ENCODE measurements at regions not wholly inside any gene's neighbourhood (a gene's known extent, or its start where the extent isn't known, plus 50 kb on each side); places are given as distances from the start of the nearest gene placed in this dataset.

DNA sequence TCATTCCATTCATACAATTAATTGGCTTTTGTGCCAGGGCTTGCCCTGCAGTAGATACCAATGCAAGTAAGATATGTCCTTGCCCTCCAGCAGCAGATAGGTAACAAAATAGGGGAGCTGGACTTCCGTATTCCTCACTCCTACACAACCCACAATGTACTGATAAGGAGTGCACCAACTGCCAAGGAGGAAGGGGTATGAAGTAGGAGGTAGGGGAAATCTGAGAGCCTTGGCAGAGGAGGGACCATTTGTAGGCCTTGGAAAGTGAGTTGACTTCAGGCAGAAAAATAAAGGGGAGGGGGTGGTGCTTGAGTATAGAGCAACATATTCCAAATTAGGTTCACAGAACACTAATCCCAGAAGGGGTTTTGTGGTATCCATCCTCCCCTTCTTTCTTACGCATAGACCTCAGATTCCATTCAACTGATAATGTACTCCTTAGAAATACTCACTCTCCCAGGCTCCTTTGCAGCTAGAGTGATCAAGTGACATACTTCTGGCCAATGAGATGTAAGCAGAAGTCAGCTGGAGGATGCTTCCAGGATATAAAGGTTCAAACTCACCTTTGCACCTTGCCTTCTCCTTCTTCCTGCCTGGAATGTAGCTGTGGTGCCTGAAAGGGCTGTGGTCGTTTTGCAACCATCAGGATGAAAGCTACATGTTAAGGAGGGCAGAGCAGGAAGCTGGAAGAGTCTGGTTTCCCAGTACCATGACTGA lies 127.1 kb upstream of the SMAD3 start:
- H3K27me3 ChIP-seq (ENCODE audit: control insufficient read depth in 3 of 3, insufficient read depth in 3 of 3, low read depth in 1 of 3, low read length in 3 of 3) = peaks cover 0 to 9% (median 0%) of the 10 kb centered on the region in 3 experiments
- no peak overlapping the region for H2BK15ac ChIP-seq (ENCODE audit: low read length)
- no peak overlapping the region for H4K8ac ChIP-seq (ENCODE audit: low read depth, low read length)
- no peaks in the 10 kb centered on the region for H3K79me1 ChIP-seq (ENCODE audit: low read depth, low read length)
- no peak overlapping the region for H2BK12ac ChIP-seq (ENCODE audit: low read length)
- H3K4me1 ChIP-seq (ENCODE audit: control insufficient read depth in 2 of 2, insufficient read depth in 1 of 2, low read depth in 1 of 2, low read length in 2 of 2) = peaks cover 2 to 6% of the 10 kb centered on the region in 2 donors
- DNase-seq (ENCODE audit: low spot score) = no peak
- H3K9ac ChIP-seq (ENCODE audit: low read depth, low read length, poor library complexity) = no peak overlapping the region
- H3K18ac ChIP-seq (ENCODE audit: low read length) = no peak overlapping the region
- H3K4me2 ChIP-seq (ENCODE audit: insufficient read depth, low read length, poor library complexity, severe bottlenecking) = no peak overlapping the region
- no peak overlapping the region for H2BK5ac ChIP-seq (ENCODE audit: low read length)
- peaks cover 2 to 11% of the 10 kb centered on the region in 2 donors for H3K9me3 ChIP-seq (replicated peaks in 1 of 2; ENCODE audit: control insufficient read depth in 2 of 2, insufficient read depth in 1 of 2, low read depth in 1 of 2, low read length in 2 of 2)
- H2AK5ac ChIP-seq (ENCODE audit: low read depth, low read length) = no peak overlapping the region
- no peak overlapping the region for H4K91ac ChIP-seq (ENCODE audit: low read depth, low read length, poor library complexity)
- no peaks in the 10 kb centered on the region for H3K36me3 ChIP-seq (replicated peaks in 1 of 2; ENCODE audit: control insufficient read depth in 2 of 2, insufficient read depth in 2 of 2, low read length in 2 of 2)
- H3K27ac ChIP-seq (replicated peaks; ENCODE audit: low read length) = no peak overlapping the region
- WGBS, 2 donors (ENCODE audit: extremely low coverage in 2 of 2, insufficient read length in 2 of 2, insufficient replicate concordance in 1 of 2) = no CpG with 5 or more reads among the region's 3 CpGs
- H3K4me3 ChIP-seq (ENCODE audit: low read length in 2 of 2) = no peak overlapping the region
- H3K4ac ChIP-seq (ENCODE audit: low read length) = no peak overlapping the region
- no peak overlapping the region for H2BK120ac ChIP-seq (ENCODE audit: low read depth, low read length)
- no peak overlapping the region for H2AFZ ChIP-seq (ENCODE audit: low read length)
- H3K23ac ChIP-seq (ENCODE audit: low read depth, low read length, poor library complexity) = no peak overlapping the region
- no peak overlapping the region for H3K14ac ChIP-seq (ENCODE audit: low read length)

DNA sequence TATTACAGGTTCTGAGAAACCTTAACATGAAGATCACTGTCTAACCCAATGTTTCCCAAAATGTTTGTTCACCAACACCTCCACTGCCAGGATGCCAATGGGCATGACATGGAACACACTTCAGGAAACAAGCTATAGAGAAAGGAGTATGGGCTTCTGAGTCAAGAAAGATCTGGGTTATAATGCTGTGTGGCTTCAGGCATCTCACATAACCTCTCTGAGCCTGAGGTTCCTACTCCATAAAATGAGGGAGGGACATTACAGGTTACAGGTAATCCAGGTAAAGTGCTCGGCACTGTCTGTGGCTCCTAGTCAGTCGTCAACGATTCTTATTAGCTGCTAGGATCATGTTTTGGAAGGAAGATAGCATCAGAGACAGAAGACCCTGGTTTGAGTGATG lies 126.4 kb upstream of the SMAD3 start:
- H3K4me3 ChIP-seq (ENCODE audit: low read length in 2 of 2) = no peak overlapping the region
- H3K9me3 ChIP-seq (replicated peaks in 1 of 2; ENCODE audit: control insufficient read depth in 2 of 2, insufficient read depth in 1 of 2, low read depth in 1 of 2, low read length in 2 of 2) = peaks cover 2 to 5% of the 10 kb centered on the region in 2 donors
- H2BK120ac ChIP-seq (ENCODE audit: low read depth, low read length) = no peak overlapping the region
- no peak overlapping the region for H3K23ac ChIP-seq (ENCODE audit: low read depth, low read length, poor library complexity)
- no peaks in the 10 kb centered on the region for H3K79me1 ChIP-seq (ENCODE audit: low read depth, low read length)
- H4K91ac ChIP-seq (ENCODE audit: low read depth, low read length, poor library complexity) = no peak overlapping the region
- no peak overlapping the region for H2BK15ac ChIP-seq (ENCODE audit: low read length)
- peak overlapping the region; percentile 46 for H2BK12ac ChIP-seq (ENCODE audit: low read length)
- H3K36me3 ChIP-seq (replicated peaks in 1 of 2; ENCODE audit: control insufficient read depth in 2 of 2, insufficient read depth in 2 of 2, low read length in 2 of 2) = no peaks in the 10 kb centered on the region
- no CpG with 5 or more reads among the region's 3 CpGs for WGBS, 2 donors (ENCODE audit: extremely low coverage in 2 of 2, insufficient read length in 2 of 2, insufficient replicate concordance in 1 of 2)
- H2AFZ ChIP-seq (ENCODE audit: low read length) = no peak overlapping the region
- peaks cover 0 to 9% (median 0%) of the 10 kb centered on the region in 3 experiments for H3K27me3 ChIP-seq (ENCODE audit: control insufficient read depth in 3 of 3, insufficient read depth in 3 of 3, low read depth in 1 of 3, low read length in 3 of 3)
- no peak overlapping the region for H3K9ac ChIP-seq (ENCODE audit: low read depth, low read length, poor library complexity)
- no peak overlapping the region for H3K27ac ChIP-seq (replicated peaks; ENCODE audit: low read length)
- peaks cover 2 to 6% of the 10 kb centered on the region in 2 donors for H3K4me1 ChIP-seq (ENCODE audit: control insufficient read depth in 2 of 2, insufficient read depth in 1 of 2, low read depth in 1 of 2, low read length in 2 of 2)
- no peak overlapping the region for H4K8ac ChIP-seq (ENCODE audit: low read depth, low read length)
- DNase-seq (ENCODE audit: low spot score) = no peak
- H2BK5ac ChIP-seq (ENCODE audit: low read length) = no peak overlapping the region
- H2AK5ac ChIP-seq (ENCODE audit: low read depth, low read length) = no peak overlapping the region
- H3K18ac ChIP-seq (ENCODE audit: low read length) = peak overlapping the region; percentile 80
- H3K14ac ChIP-seq (ENCODE audit: low read length) = no peak overlapping the region
- H3K4ac ChIP-seq (ENCODE audit: low read length) = no peak overlapping the region
- no peak overlapping the region for H3K4me2 ChIP-seq (ENCODE audit: insufficient read depth, low read length, poor library complexity, severe bottlenecking)

- H3K9ac ChIP-seq (ENCODE audit: low read depth, low read length, poor library complexity) = peak overlapping the region; percentile 74
- H4K91ac ChIP-seq (ENCODE audit: low read depth, low read length, poor library complexity) = peak overlapping the region; percentile 7
- peak overlapping the region; percentile 51 for H2AK5ac ChIP-seq (ENCODE audit: low read depth, low read length)
- H3K27me3 ChIP-seq (ENCODE audit: control insufficient read depth in 3 of 3, insufficient read depth in 3 of 3, low read depth in 1 of 3, low read length in 3 of 3) = peaks cover 0 to 9% (median 0%) of the 10 kb centered on the region in 3 experiments
- H3K4me2 ChIP-seq (ENCODE audit: insufficient read depth, low read length, poor library complexity, severe bottlenecking) = no peak overlapping the region
- WGBS, 2 donors (ENCODE audit: extremely low coverage in 2 of 2, insufficient read length in 2 of 2, insufficient replicate concordance in 1 of 2) = no CpG with 5 or more reads among the region's 8 CpGs
- peaks cover 2 to 6% of the 10 kb centered on the region in 2 donors for H3K4me1 ChIP-seq (ENCODE audit: control insufficient read depth in 2 of 2, insufficient read depth in 1 of 2, low read depth in 1 of 2, low read length in 2 of 2)
- peak overlapping the region; percentile 79 for H3K14ac ChIP-seq (ENCODE audit: low read length)
- peak overlapping the region; percentile 46 for H3K4ac ChIP-seq (ENCODE audit: low read length)
- H3K9me3 ChIP-seq (replicated peaks in 1 of 2; ENCODE audit: control insufficient read depth in 2 of 2, insufficient read depth in 1 of 2, low read depth in 1 of 2, low read length in 2 of 2) = peaks cover 0 to 2% of the 10 kb centered on the region in 2 donors
- no peak overlapping the region for H2BK15ac ChIP-seq (ENCODE audit: low read length)
- H4K8ac ChIP-seq (ENCODE audit: low read depth, low read length) = no peak overlapping the region
- H3K18ac ChIP-seq (ENCODE audit: low read length) = peak overlapping the region; percentile 80
- no peak overlapping the region for H3K23ac ChIP-seq (ENCODE audit: low read depth, low read length, poor library complexity)
- H2AFZ ChIP-seq (ENCODE audit: low read length) = no peak overlapping the region
- peak overlapping the region; percentile 46 for H2BK12ac ChIP-seq (ENCODE audit: low read length)
- no peak overlapping the region for H3K27ac ChIP-seq (replicated peaks; ENCODE audit: low read length)
- no peaks in the 10 kb centered on the region for H3K36me3 ChIP-seq (replicated peaks in 1 of 2; ENCODE audit: control insufficient read depth in 2 of 2, insufficient read depth in 2 of 2, low read length in 2 of 2)
- no peaks in the 10 kb centered on the region for H3K79me1 ChIP-seq (ENCODE audit: low read depth, low read length)
- no peak overlapping the region for H2BK120ac ChIP-seq (ENCODE audit: low read depth, low read length)
- H2BK5ac ChIP-seq (ENCODE audit: low read length) = no peak overlapping the region
- no peak for DNase-seq (ENCODE audit: low spot score)
- H3K4me3 ChIP-seq (ENCODE audit: low read length in 2 of 2) = no peak overlapping the region
Observed at GRCh38 chr15:66939451-66940023, 125.9 kb upstream of the SMAD3 start.

- Histone ChIP-seq H3K79me1 (ENCODE audit: low read depth, low read length) (no peaks in the 10 kb centered on the region), H3K27me3 (ENCODE audit: control insufficient read depth in 3 of 3, insufficient read depth in 3 of 3, low read depth in 1 of 3, low read length in 3 of 3) (peaks cover 0 to 9% (median 0%) of the 10 kb centered on the region in 3 experiments), H3K36me3 (replicated peaks in 1 of 2; ENCODE audit: control insufficient read depth in 2 of 2, insufficient read depth in 2 of 2, low read length in 2 of 2) (no peaks in the 10 kb centered on the region), H3K14ac (ENCODE audit: low read length) (no peak overlapping the region), H2AK5ac (ENCODE audit: low read depth, low read length) (no peak overlapping the region), H2BK120ac (ENCODE audit: low read depth, low read length) (no peak overlapping the region), H2AFZ (ENCODE audit: low read length) (no peak overlapping the region), H3K9ac (ENCODE audit: low read depth, low read length, poor library complexity) (no peak overlapping the region), H2BK15ac (ENCODE audit: low read length) (no peak overlapping the region), H2BK12ac (ENCODE audit: low read length) (no peak overlapping the region), H3K4me3 (ENCODE audit: low read length in 2 of 2) (no peak overlapping the region), H3K18ac (ENCODE audit: low read length) (no peak overlapping the region), H3K4me1 (ENCODE audit: control insufficient read depth in 2 of 2, insufficient read depth in 1 of 2, low read depth in 1 of 2, low read length in 2 of 2) (peaks cover 2 to 6% of the 10 kb centered on the region in 2 donors), H3K27ac (replicated peaks; ENCODE audit: low read length) (no peak overlapping the region), H4K8ac (ENCODE audit: low read depth, low read length) (no peak overlapping the region), H3K9me3 (replicated peaks in 1 of 2; ENCODE audit: control insufficient read depth in 2 of 2, insufficient read depth in 1 of 2, low read depth in 1 of 2, low read length in 2 of 2) (peaks cover 0 to 2% of the 10 kb centered on the region in 2 donors), H4K91ac (ENCODE audit: low read depth, low read length, poor library complexity) (no peak overlapping the region), H2BK5ac (ENCODE audit: low read length) (no peak overlapping the region), H3K4ac (ENCODE audit: low read length) (no peak overlapping the region), H3K23ac (ENCODE audit: low read depth, low read length, poor library complexity) (no peak overlapping the region), H3K4me2 (ENCODE audit: insufficient read depth, low read length, poor library complexity, severe bottlenecking) (no peak overlapping the region)
- no CpG with 5 or more reads among the region's 2 CpGs for WGBS, 2 donors (ENCODE audit: extremely low coverage in 2 of 2, insufficient read length in 2 of 2, insufficient replicate concordance in 1 of 2)
- no peak for DNase-seq (ENCODE audit: low spot score)
Observed at GRCh38 chr15:66940368-66940767, 125.0 kb upstream of the SMAD3 start.
